DMS53 treated with DMSO at 0.1 percent for 48 hours (cell line): ENCODE measurements at regions not wholly inside any gene's neighbourhood (a gene's known extent, or its start where the extent isn't known, plus 50 kb on each side); places are given as distances from the start of the nearest gene placed in this dataset.

Experiments
- DNase-seq: peaks from one replicate; lab custom pipeline; 2025; ENCODE audit not compliant: unreplicated experiment; lab: John Stamatoyannopoulos, UW

GRCh38 chr6:120129228-120129627 lies 779.7 kb upstream of the MAN1A1 start:
- peak; percentile 1 for DNase-seq

- DNase-seq, result peak; percentile 81
Observed at GRCh38 chr6:120122401-120122800, 772.8 kb upstream of the MAN1A1 start.

- no peak for DNase-seq
Observed at GRCh38 chr6:120116343-120116742, 766.8 kb upstream of the MAN1A1 start.

GRCh38 chr6:120112980-120113379 lies 763.4 kb upstream of the MAN1A1 start:
- DNase-seq, result no peak

GRCh38 chr6:120111001-120111400 lies 761.4 kb upstream of the MAN1A1 start:
- no peak for DNase-seq

GRCh38 chr6:120108061-120108795 lies 758.7 kb upstream of the MAN1A1 start:
- DNase-seq, result peak; percentile 1

GRCh38 chr6:120103618-120104017 lies 754.1 kb upstream of the MAN1A1 start:
- DNase-seq, result no peak

GRCh38 chr6:120096696-120097260 lies 747.2 kb upstream of the MAN1A1 start:
- DNase-seq, result no peak

- no peak for DNase-seq
Observed at GRCh38 chr6:120083186-120083585, 733.6 kb upstream of the MAN1A1 start.

- no peak for DNase-seq
Observed at GRCh38 chr6:120077489-120077888, 727.9 kb upstream of the MAN1A1 start.

GRCh38 chr6:120058410-120058809 lies 708.8 kb upstream of the MAN1A1 start:
- DNase-seq, result no peak

GRCh38 chr6:120056085-120056484 lies 706.5 kb upstream of the MAN1A1 start:
- no peak for DNase-seq

GRCh38 chr6:120055071-120055470 lies 705.5 kb upstream of the MAN1A1 start:
- no peak for DNase-seq

GRCh38 chr6:120039664-120040063 lies 690.1 kb upstream of the MAN1A1 start:
- DNase-seq, result no peak

- DNase-seq, result no peak
Observed at GRCh38 chr6:120031837-120032236, 682.3 kb upstream of the MAN1A1 start.

GRCh38 chr6:120026791-120027190 lies 677.2 kb upstream of the MAN1A1 start:
- no peak for DNase-seq

GRCh38 chr6:120010075-120010474 lies 660.5 kb upstream of the MAN1A1 start:
- no peak for DNase-seq

- peak; percentile 86 for DNase-seq
Observed at GRCh38 chr6:120005292-120005976, 655.9 kb upstream of the MAN1A1 start.

- DNase-seq, result no peak
Observed at GRCh38 chr6:119986934-119987549, 637.5 kb upstream of the MAN1A1 start.

GRCh38 chr6:119985952-119986736 lies 636.6 kb upstream of the MAN1A1 start:
- no peak for DNase-seq

GRCh38 chr6:119980802-119981201 lies 631.2 kb upstream of the MAN1A1 start:
- no peak for DNase-seq
